Activated CD4-positive, alpha-beta memory T cell treated with anti-CD3 and anti-CD28 coated beads, Interleukin-2, amount 10 ng/mL, durations not matched to agents 7 days and 5 days (primary cell): ENCODE measurements at regions not wholly inside any gene's neighbourhood (a gene's known extent, or its start where the extent isn't known, plus 50 kb on each side); places are given as distances from the start of the nearest gene placed in this dataset.
"Not testable (repeated sequence)": the region's sequence is repeated elsewhere in the genome, so short reads cannot be mapped to it uniquely, and the experiment has no call there.

Experiments used
- CTCF ChIA-PET: fragments of 350-600 bp; sonication (Branson Sonifier 250); formaldehyde crosslinking; loops from one replicate; lab custom pipeline; 2021; ENCODE audit warnings: antibody characterized with exemption, inconsistent platforms; lab: Charles Lee
- POLR2A ChIA-PET: fragments of 350-600 bp; sonication (Branson Sonifier 250); formaldehyde crosslinking; loops from one replicate; lab custom pipeline; 2021; ENCODE audit warnings: antibody characterized with exemption; lab: Charles Lee
- DNase-seq: peaks from one replicate; pipeline ENCODE4 v3.0.0-alpha.2; 2020
- H3K27ac Mint-ChIP-seq: one replicate; pipeline ENCODE4 v1.8.0; 2021; ENCODE audit warnings: mild to moderate bottlenecking, mixed read lengths
- H3K27me3 Mint-ChIP-seq: one replicate; pipeline ENCODE4 v1.8.0; 2021; ENCODE audit warnings: mixed read lengths
- H3K36me3 Mint-ChIP-seq: one replicate; pipeline ENCODE4 v1.8.0; 2021; ENCODE audit warnings: low read depth, mixed read lengths
- H3K4me1 Mint-ChIP-seq: one replicate; pipeline ENCODE4 v1.8.0; 2021; ENCODE audit warnings: mixed read lengths
- H3K4me3 Mint-ChIP-seq: one replicate; pipeline ENCODE4 v1.8.0; 2021; ENCODE audit warnings: mild to moderate bottlenecking, mixed read lengths
- H3K9me3 Mint-ChIP-seq: one replicate; pipeline ENCODE4 v1.8.0; 2021; ENCODE audit warnings: mixed read lengths

GRCh38 chr3:117868766-117869165 is 1159.2 kb downstream of the TUSC7 start:
- Mint-ChIP-seq H3K9me3 (no peaks in the 10 kb centered on the region), H3K27me3 (no peaks in the 10 kb centered on the region), H3K4me1 (no peaks in the 10 kb centered on the region), H3K36me3 (no peaks in the 10 kb centered on the region), H3K27ac (no peak overlapping the region), H3K4me3 (no peak overlapping the region)
- ChIA-PET POLR2A (no interaction called here), CTCF (no interaction called here)
- DNase-seq, result no peak

GRCh38 chr3:117871934-117872333 is 1162.4 kb downstream of the TUSC7 start:
- no peak overlapping the region for H3K4me3 Mint-ChIP-seq
- no peaks in the 10 kb centered on the region for H3K27me3 Mint-ChIP-seq
- no peak for DNase-seq
- no peaks in the 10 kb centered on the region for H3K4me1 Mint-ChIP-seq
- H3K27ac Mint-ChIP-seq, result no peak overlapping the region
- ChIA-PET POLR2A (no interaction called here), CTCF (no interaction called here)
- no peaks in the 10 kb centered on the region for H3K36me3 Mint-ChIP-seq
- no peaks in the 10 kb centered on the region for H3K9me3 Mint-ChIP-seq

DNA sequence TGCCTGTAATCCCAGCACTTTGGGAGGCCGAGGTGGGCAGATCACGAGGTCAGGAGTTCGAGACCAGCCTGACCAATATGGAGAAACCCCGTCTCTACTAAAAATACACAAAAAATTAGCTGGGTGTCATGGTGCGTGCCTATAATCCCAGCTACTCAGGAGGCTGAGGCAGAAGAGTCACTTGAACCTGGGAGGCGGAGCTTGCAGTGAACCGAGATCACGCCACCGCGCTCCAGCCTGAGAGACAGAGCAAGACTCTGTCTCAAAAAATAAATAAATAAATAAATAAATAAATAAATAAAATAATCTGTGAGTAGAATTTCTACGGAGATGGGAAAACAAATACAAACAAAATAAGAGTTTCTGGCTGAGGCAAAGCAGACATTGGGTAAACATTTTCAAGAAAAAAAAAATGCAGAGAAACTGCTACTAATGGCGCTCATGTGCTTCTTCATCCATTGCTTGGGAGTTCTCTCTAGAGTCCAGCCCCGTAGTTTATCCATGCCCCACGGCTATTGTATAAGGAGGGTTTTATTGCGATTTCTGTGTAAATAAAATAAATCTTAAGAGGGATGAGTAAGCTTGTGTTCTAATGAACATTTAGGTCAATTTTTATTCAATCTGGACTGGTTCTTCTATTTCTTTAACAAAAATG is 1161.9 kb downstream of the IGSF11 start:
- DNase-seq, H3K9me3 Mint-ChIP-seq, H3K27me3 Mint-ChIP-seq, H3K36me3 Mint-ChIP-seq, H3K4me1 Mint-ChIP-seq, POLR2A ChIA-PET, H3K27ac Mint-ChIP-seq, H3K4me3 Mint-ChIP-seq, CTCF ChIA-PET: not testable (repeated sequence)

DNA sequence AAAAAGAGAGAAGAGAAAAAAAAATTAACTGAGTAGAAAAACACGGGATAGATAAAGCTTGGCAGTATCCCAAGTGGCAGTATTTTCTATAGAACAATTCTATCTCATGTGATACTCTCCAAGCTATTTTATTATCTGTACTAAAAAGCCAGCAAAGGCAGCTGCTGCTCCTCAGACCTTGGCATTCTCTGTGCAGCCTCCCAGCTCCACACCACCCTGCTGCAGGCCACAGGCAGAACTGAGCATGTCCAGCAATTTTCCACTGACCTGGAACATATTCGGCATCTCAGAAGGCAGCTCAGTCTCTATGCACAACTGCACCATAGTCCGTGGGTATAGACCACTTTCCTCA is 1161.4 kb downstream of the IGSF11 start:
- DNase-seq, result no peak
- POLR2A ChIA-PET, result no interaction called here
- H3K27ac Mint-ChIP-seq, result no peak overlapping the region
- H3K4me1 Mint-ChIP-seq, result no peaks in the 10 kb centered on the region
- no peak overlapping the region for H3K4me3 Mint-ChIP-seq
- no peaks in the 10 kb centered on the region for H3K36me3 Mint-ChIP-seq
- H3K9me3 Mint-ChIP-seq, result no peaks in the 10 kb centered on the region
- CTCF ChIA-PET, result no interaction called here
- H3K27me3 Mint-ChIP-seq, result no peaks in the 10 kb centered on the region

- CTCF ChIA-PET, result no interaction called here
- H3K4me1 Mint-ChIP-seq, result no peaks in the 10 kb centered on the region
- no peak for DNase-seq
- POLR2A ChIA-PET, result no interaction called here
- no peak overlapping the region for H3K27ac Mint-ChIP-seq
- H3K4me3 Mint-ChIP-seq, result no peak overlapping the region
- H3K36me3 Mint-ChIP-seq, result no peaks in the 10 kb centered on the region
- no peaks in the 10 kb centered on the region for H3K9me3 Mint-ChIP-seq
- no peaks in the 10 kb centered on the region for H3K27me3 Mint-ChIP-seq
Measured at GRCh38 chr3:117874028-117874690, 1160.5 kb downstream of the IGSF11 start.

GRCh38 chr3:117874904-117875874 is 1159.5 kb downstream of the IGSF11 start:
- no peaks in the 10 kb centered on the region for H3K4me1 Mint-ChIP-seq
- CTCF ChIA-PET, result no interaction called here
- no peak overlapping the region for H3K4me3 Mint-ChIP-seq
- no peak for DNase-seq
- no peaks in the 10 kb centered on the region for H3K36me3 Mint-ChIP-seq
- H3K9me3 Mint-ChIP-seq, result no peaks in the 10 kb centered on the region
- H3K27me3 Mint-ChIP-seq, result no peaks in the 10 kb centered on the region
- H3K27ac Mint-ChIP-seq, result no peak overlapping the region
- POLR2A ChIA-PET, result no interaction called here

- H3K27me3 Mint-ChIP-seq, result no peaks in the 10 kb centered on the region
- DNase-seq, result no peak
- no peaks in the 10 kb centered on the region for H3K36me3 Mint-ChIP-seq
- ChIA-PET POLR2A (no interaction called here), CTCF (no interaction called here)
- no peaks in the 10 kb centered on the region for H3K9me3 Mint-ChIP-seq
- H3K27ac Mint-ChIP-seq, result no peak overlapping the region
- no peaks in the 10 kb centered on the region for H3K4me1 Mint-ChIP-seq
- H3K4me3 Mint-ChIP-seq, result no peak overlapping the region
Measured at GRCh38 chr3:117875887-117876286, 1158.8 kb downstream of the IGSF11 start.

GRCh38 chr3:117880638-117881037 is 1154.0 kb downstream of the IGSF11 start:
- H3K27me3 Mint-ChIP-seq, result no peaks in the 10 kb centered on the region

GRCh38 chr3:117881210-117881609 is 1153.4 kb downstream of the IGSF11 start:
- Mint-ChIP-seq H3K9me3 (no peaks in the 10 kb centered on the region), H3K36me3 (no peaks in the 10 kb centered on the region)
- CTCF ChIA-PET, result no interaction called here

More at GRCh38 chr3:117880638-117881037, 1154.0 kb downstream of the IGSF11 start:
- DNase-seq, result no peak
- Mint-ChIP-seq H3K36me3 (no peaks in the 10 kb centered on the region), H3K4me1 (no peaks in the 10 kb centered on the region), H3K9me3 (no peaks in the 10 kb centered on the region), H3K4me3 (no peak overlapping the region), H3K27ac (no peak overlapping the region)
- ChIA-PET CTCF (no interaction called here), POLR2A (no interaction called here)

GRCh38 chr3:117885011-117885441 is 1149.6 kb downstream of the IGSF11 start:
- Mint-ChIP-seq H3K27me3 (no peaks in the 10 kb centered on the region), H3K27ac (no peak overlapping the region), H3K4me3 (no peak overlapping the region), H3K36me3 (no peaks in the 10 kb centered on the region), H3K9me3 (no peaks in the 10 kb centered on the region), H3K4me1 (no peaks in the 10 kb centered on the region)
- CTCF ChIA-PET, result no interaction called here
- DNase-seq, result no peak
- POLR2A ChIA-PET, result no interaction called here

More at GRCh38 chr3:117881210-117881609, 1153.4 kb downstream of the IGSF11 start:
- H3K27me3 Mint-ChIP-seq, result no peaks in the 10 kb centered on the region
- no peak overlapping the region for H3K4me3 Mint-ChIP-seq
- no peak for DNase-seq
- POLR2A ChIA-PET, result no interaction called here
- H3K4me1 Mint-ChIP-seq, result no peaks in the 10 kb centered on the region
- no peak overlapping the region for H3K27ac Mint-ChIP-seq

- H3K36me3 Mint-ChIP-seq, result no peaks in the 10 kb centered on the region
- no peaks in the 10 kb centered on the region for H3K27me3 Mint-ChIP-seq
- no peak for DNase-seq
- no peak overlapping the region for H3K27ac Mint-ChIP-seq
- H3K4me3 Mint-ChIP-seq, result no peak overlapping the region
- ChIA-PET CTCF (no interaction called here), POLR2A (no interaction called here)
- no peaks in the 10 kb centered on the region for H3K9me3 Mint-ChIP-seq
- no peaks in the 10 kb centered on the region for H3K4me1 Mint-ChIP-seq
Measured at GRCh38 chr3:117886147-117886546, 1148.5 kb downstream of the IGSF11 start.

DNA sequence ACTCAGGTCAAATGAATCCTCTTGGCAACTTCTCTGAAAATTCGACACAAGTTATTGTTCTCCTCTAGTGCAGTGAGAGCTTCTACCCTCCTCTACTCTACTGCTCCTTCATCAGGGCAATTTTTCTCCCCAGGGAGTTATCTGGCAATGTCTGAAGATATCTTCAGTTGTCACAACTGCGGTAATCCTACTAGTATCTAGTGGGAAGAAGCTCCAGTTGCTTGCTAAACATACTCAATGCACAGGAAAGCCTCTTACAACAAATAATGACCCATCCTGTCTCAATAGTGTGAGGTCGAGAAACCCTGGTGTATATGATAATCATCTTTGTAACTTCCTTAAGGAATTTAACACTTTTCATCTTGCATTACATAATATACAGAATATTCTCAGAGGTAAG is 1147.6 kb downstream of the IGSF11 start:
- DNase-seq, result no peak
- ChIA-PET POLR2A (no interaction called here), CTCF (no interaction called here)
- Mint-ChIP-seq H3K27ac (no peak overlapping the region), H3K4me1 (no peaks in the 10 kb centered on the region), H3K9me3 (no peaks in the 10 kb centered on the region), H3K36me3 (no peaks in the 10 kb centered on the region), H3K27me3 (no peaks in the 10 kb centered on the region), H3K4me3 (no peak overlapping the region)

GRCh38 chr3:117887901-117888300 is 1146.7 kb downstream of the IGSF11 start:
- ChIA-PET POLR2A (no interaction called here), CTCF (no interaction called here)
- H3K4me1 Mint-ChIP-seq, result no peaks in the 10 kb centered on the region
- DNase-seq, result no peak
- H3K4me3 Mint-ChIP-seq, result no peak overlapping the region
- H3K9me3 Mint-ChIP-seq, result no peaks in the 10 kb centered on the region
- H3K27ac Mint-ChIP-seq, result no peak overlapping the region
- no peaks in the 10 kb centered on the region for H3K27me3 Mint-ChIP-seq
- no peaks in the 10 kb centered on the region for H3K36me3 Mint-ChIP-seq
